ENCODE measurements at regions not wholly inside any gene's neighbourhood (a gene's known extent, or its start where the extent isn't known, plus 50 kb on each side); places are given as distances from the start of the nearest gene placed in this dataset.

DNA sequence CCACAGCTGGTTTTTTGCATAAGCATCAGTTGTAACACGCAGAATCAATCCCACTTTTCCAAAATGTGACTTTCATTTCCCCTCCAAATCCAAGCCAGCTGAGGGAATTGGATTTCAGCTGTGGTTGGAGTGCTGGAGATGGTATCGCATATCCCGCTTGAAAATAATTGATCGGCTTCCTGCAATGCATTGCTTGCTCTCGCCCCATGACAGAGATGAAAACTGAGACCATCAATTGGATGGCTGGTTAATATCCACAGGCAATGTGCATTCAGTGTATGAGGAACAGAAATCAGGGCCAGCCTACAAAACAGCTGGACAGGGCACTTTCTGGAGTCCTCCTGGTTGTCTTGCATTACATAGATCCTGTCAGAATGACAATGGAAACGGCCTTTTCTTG is 135.3 kb downstream of the MAIP1 start:
- Mint-ChIP-seq H3K9me3 (no peaks in the 10 kb centered on the region), H3K36me3 (ENCODE audit: low read depth) (no peaks in the 10 kb centered on the region), H3K27ac (no peak overlapping the region), H3K4me1 (peaks cover 38% of the 10 kb centered on the region), H3K4me3 (no peak overlapping the region), H3K27me3 (ENCODE audit: insufficient read depth, low read depth, poor library complexity) (peaks cover 4% of the 10 kb centered on the region)
- 0 out of 2 replicates have a peak overlapping the region, but pooled peaks have one; percentile 28 for H3K4me2 ChIP-seq
- no peak overlapping the region for H3K27ac ChIP-seq (ENCODE audit: low read depth)
- H3F3A ChIP-seq (replicated peaks; ENCODE audit: low read depth), result no peaks in the 10 kb centered on the region
- H4K20me1 ChIP-seq (replicated peaks; ENCODE audit: insufficient read depth), result no peaks in the 10 kb centered on the region
- H3K4me1 ChIP-seq (ENCODE audit: insufficient read depth), result peaks cover 30% of the 10 kb centered on the region
- no peaks in the 10 kb centered on the region for H3K9me2 ChIP-seq (ENCODE audit: insufficient read depth)
- no peak overlapping the region for H3K4me3 ChIP-seq
- DNase-seq (ENCODE audit: low spot score), result no peak
- no peak overlapping the region for H2AFZ ChIP-seq
- ATAC-seq, result no peak
- H3K27me3 ChIP-seq (ENCODE audit: insufficient read depth), result no peaks in the 10 kb centered on the region
- H3K36me3 ChIP-seq (ENCODE audit: insufficient read depth), result no peaks in the 10 kb centered on the region
- H3K79me2 ChIP-seq (replicated peaks; ENCODE audit: insufficient read depth), result no peaks in the 10 kb centered on the region
- TF ChIP-seq POLR2AphosphoS5 (IDR thresholded peaks at IDR 0.05; ENCODE audit: low read depth) (no peak), JUNB (IDR thresholded peaks at IDR 0.05; ENCODE audit: unreplicated experiment) (no peak), STAT1 (IDR thresholded peaks at IDR 0.05; ENCODE audit: unreplicated experiment) (no peak), CREB1 (CRISPR knock-in tag; IDR thresholded peaks at IDR 0.05; ENCODE audit: low read depth) (no peak)
- TF ChIP-seq, protein P1, sequence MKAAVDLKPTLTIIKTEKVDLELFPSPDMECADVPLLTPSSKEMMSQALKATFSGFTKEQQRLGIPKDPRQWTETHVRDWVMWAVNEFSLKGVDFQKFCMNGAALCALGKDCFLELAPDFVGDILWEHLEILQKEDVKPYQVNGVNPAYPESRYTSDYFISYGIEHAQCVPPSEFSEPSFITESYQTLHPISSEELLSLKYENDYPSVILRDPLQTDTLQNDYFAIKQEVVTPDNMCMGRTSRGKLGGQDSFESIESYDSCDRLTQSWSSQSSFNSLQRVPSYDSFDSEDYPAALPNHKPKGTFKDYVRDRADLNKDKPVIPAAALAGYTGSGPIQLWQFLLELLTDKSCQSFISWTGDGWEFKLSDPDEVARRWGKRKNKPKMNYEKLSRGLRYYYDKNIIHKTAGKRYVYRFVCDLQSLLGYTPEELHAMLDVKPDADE (IDR thresholded peaks at IDR 0.05), result no peak
- TF ChIP-seq, protein P2, sequence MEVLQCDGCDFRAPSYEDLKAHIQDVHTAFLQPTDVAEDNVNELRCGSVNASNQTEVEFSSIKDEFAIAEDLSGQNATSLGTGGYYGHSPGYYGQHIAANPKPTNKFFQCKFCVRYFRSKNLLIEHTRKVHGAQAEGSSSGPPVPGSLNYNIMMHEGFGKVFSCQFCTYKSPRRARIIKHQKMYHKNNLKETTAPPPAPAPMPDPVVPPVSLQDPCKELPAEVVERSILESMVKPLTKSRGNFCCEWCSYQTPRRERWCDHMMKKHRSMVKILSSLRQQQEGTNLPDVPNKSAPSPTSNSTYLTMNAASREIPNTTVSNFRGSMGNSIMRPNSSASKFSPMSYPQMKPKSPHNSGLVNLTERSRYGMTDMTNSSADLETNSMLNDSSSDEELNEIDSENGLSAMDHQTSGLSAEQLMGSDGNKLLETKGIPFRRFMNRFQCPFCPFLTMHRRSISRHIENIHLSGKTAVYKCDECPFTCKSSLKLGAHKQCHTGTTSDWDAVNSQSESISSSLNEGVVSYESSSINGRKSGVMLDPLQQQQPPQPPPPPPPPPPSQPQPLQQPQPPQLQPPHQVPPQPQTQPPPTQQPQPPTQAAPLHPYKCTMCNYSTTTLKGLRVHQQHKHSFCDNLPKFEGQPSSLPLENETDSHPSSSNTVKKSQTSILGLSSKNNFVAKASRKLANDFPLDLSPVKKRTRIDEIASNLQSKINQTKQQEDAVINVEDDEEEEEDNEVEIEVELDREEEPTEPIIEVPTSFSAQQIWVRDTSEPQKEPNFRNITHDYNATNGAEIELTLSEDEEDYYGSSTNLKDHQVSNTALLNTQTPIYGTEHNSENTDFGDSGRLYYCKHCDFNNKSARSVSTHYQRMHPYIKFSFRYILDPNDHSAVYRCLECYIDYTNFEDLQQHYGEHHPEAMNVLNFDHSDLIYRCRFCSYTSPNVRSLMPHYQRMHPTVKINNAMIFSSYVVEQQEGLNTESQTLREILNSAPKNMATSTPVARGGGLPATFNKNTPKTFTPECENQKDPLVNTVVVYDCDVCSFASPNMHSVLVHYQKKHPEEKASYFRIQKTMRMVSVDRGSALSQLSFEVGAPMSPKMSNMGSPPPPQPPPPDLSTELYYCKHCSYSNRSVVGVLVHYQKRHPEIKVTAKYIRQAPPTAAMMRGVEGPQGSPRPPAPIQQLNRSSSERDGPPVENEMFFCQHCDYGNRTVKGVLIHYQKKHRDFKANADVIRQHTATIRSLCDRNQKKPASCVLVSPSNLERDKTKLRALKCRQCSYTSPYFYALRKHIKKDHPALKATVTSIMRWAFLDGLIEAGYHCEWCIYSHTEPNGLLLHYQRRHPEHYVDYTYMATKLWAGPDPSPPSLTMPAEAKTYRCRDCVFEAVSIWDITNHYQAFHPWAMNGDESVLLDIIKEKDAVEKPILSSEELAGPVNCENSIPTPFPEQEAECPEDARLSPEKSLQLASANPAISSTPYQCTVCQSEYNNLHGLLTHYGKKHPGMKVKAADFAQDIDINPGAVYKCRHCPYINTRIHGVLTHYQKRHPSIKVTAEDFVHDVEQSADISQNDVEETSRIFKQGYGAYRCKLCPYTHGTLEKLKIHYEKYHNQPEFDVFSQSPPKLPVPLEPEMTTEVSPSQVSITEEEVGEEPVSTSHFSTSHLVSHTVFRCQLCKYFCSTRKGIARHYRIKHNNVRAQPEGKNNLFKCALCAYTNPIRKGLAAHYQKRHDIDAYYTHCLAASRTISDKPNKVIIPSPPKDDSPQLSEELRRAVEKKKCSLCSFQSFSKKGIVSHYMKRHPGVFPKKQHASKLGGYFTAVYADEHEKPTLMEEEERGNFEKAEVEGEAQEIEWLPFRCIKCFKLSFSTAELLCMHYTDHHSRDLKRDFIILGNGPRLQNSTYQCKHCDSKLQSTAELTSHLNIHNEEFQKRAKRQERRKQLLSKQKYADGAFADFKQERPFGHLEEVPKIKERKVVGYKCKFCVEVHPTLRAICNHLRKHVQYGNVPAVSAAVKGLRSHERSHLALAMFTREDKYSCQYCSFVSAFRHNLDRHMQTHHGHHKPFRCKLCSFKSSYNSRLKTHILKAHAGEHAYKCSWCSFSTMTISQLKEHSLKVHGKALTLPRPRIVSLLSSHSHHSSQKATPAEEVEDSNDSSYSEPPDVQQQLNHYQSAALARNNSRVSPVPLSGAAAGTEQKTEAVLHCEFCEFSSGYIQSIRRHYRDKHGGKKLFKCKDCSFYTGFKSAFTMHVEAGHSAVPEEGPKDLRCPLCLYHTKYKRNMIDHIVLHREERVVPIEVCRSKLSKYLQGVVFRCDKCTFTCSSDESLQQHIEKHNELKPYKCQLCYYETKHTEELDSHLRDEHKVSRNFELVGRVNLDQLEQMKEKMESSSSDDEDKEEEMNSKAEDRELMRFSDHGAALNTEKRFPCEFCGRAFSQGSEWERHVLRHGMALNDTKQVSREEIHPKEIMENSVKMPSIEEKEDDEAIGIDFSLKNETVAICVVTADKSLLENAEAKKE (CRISPR knock-in tag; IDR thresholded peaks at IDR 0.05), result no peak

Measured in GM23338 (cell line).